A549 (cell line): ENCODE measurements at regions not wholly inside any gene's neighbourhood (a gene's known extent, or its start where the extent isn't known, plus 50 kb on each side); places are given as distances from the start of the nearest gene placed in this dataset.

Experiments
- ATAC-seq, 2 experiments: fragments of 200-7000 bp in 1 of 2; fragments of >200 bp in 1 of 2; cut with Nextera tagmentation in 1 of 2; cut with Tn5 transposase in 1 of 2; 3 replicates each; pipeline versions ENCODE4 v1.8.0 to v1.9.1; 2018 to 2020; ENCODE audit warnings: mild to moderate bottlenecking in 1 of 2, moderate library complexity in 1 of 2
- CTCF ChIA-PET: fragments of 300-600 bp; sonication (Branson Sonifier 250); formaldehyde crosslinking; extraction: SDS; loops from one replicate; lab custom pipeline; 2021; ENCODE audit warnings: antibody characterized with exemption, inconsistent platforms; lab: Yijun Ruan, JAX
- POLR2A ChIA-PET: fragments of 350-600 bp; formaldehyde crosslinking; extraction: SDS; loops from one replicate; lab custom pipeline; 2021; ENCODE audit warnings: antibody characterized with exemption, inconsistent platforms; lab: Yijun Ruan, JAX
- DNase-seq, 2 experiments: peaks; one replicate each; pipeline versions ENCODE4 v3.0.0 to v3.0.0-alpha.2; 2011 to 2016; ENCODE audit warnings: low read depth in 1 of 2, low spot score in 1 of 2
- FAIRE-seq: peaks from 2 replicates; lab custom pipeline; 2011; peaks lifted over from hg19 to GRCh38; lab: Jason Lieb, UNC
- H3K27ac ChIP-seq, 2 experiments: fragments of >200 bp; sonication (Bioruptor Twin); formaldehyde crosslinking; 3 replicates each; pipeline ENCODE4 v1.5.1; 2016 to 2017
- H3K4me1 ChIP-seq: fragments of >200 bp; sonication (Bioruptor Twin); formaldehyde crosslinking; 3 replicates; pipeline ENCODE4 v1.6.1; 2016
- H3K4me2 ChIP-seq: fragments of >200 bp; sonication (Bioruptor Twin); formaldehyde crosslinking; 3 replicates; pipeline ENCODE4 v1.6.1; 2016
- H3K4me3 ChIP-seq: fragments of >200 bp; sonication (Bioruptor Twin); formaldehyde crosslinking; 3 replicates; pipeline ENCODE4 v1.5.1; 2016
- H3K9me3 ChIP-seq: fragments of >200 bp; sonication (Bioruptor Twin); formaldehyde crosslinking; 3 replicates; pipeline ENCODE4 v1.6.1; 2016
- CBX2 ChIP-seq: fragments of 200-600 bp; sonication (generic); IDR thresholded peaks from 2 replicates; pipeline ENCODE4 v1.6.1; 2016; ENCODE audit warnings: low read depth, mild to moderate bottlenecking, borderline replicate concordance
- CHD4 ChIP-seq: fragments of 200-600 bp; sonication (generic); IDR thresholded peaks from 2 replicates; pipeline ENCODE4 v1.6.1; 2016; ENCODE audit warnings: antibody characterized with exemption, mild to moderate bottlenecking, borderline replicate concordance
- EHF ChIP-seq: fragments of 250-450 bp; sonication (Bioruptor Pico); IDR thresholded peaks from 2 replicates; pipeline ENCODE4 v1.5.0; 2020; ENCODE audit warnings: mild to moderate bottlenecking
- HDAC2 ChIP-seq: fragments of 200-600 bp; sonication (generic); IDR thresholded peaks from 2 replicates; pipeline ENCODE4 v1.6.1; 2016
- HEYL ChIP-seq: fragments of 250-450 bp; sonication (Bioruptor Pico); IDR thresholded peaks from 2 replicates; pipeline ENCODE4 v1.8.0; 2021; ENCODE audit warnings: mild to moderate bottlenecking, moderate library complexity
- HMGXB4 ChIP-seq: fragments of 250-450 bp; sonication (Bioruptor Pico); IDR thresholded peaks from 2 replicates; pipeline ENCODE4 v1.5.0; 2021; ENCODE audit warnings: mild to moderate bottlenecking, moderate library complexity, borderline replicate concordance
- HOXB13 ChIP-seq: fragments of 250-450 bp; sonication (Bioruptor Pico); IDR thresholded peaks from 2 replicates; pipeline ENCODE4 v1.5.0; 2020; ENCODE audit warnings: low read depth, mild to moderate bottlenecking, moderate library complexity
- HOXB5 ChIP-seq: fragments of 250-450 bp; sonication (Bioruptor Pico); IDR thresholded peaks from 2 replicates; pipeline ENCODE4 v1.5.0; 2020; ENCODE audit warnings: mild to moderate bottlenecking, moderate library complexity
- JUN ChIP-seq, 2 experiments: fragments of >200 bp; sonication (Bioruptor Twin); formaldehyde crosslinking; IDR thresholded peaks; 2 replicates in 1 of 2; 3 replicates in 1 of 2; pipeline ENCODE4 v1.6.1; 2016 to 2017
- MAFK ChIP-seq: fragments of 450-650 bp; IDR thresholded peaks from 2 replicates; pipeline ENCODE4 v1.6.1; 2014; ENCODE audit not compliant: partially characterized antibody
- NFE2L2 ChIP-seq: fragments of 150-350 bp; conservative IDR thresholded peaks from 2 replicates; pipeline ENCODE4 v1.6.1; 2014; ENCODE audit warnings: low read length
- RARB ChIP-seq: fragments of 250-450 bp; sonication (Bioruptor Pico); IDR thresholded peaks from 2 replicates; pipeline ENCODE4 v1.8.0; 2021; ENCODE audit warnings: mild to moderate bottlenecking, moderate library complexity
- REST ChIP-seq: fragments of 200-600 bp; sonication (generic); IDR thresholded peaks from 2 replicates; pipeline ENCODE4 v1.6.1; 2016; ENCODE audit warnings: antibody characterized with exemption, mild to moderate bottlenecking, moderate library complexity
- RNF2 ChIP-seq: fragments of 200-600 bp; sonication (generic); IDR thresholded peaks from 2 replicates; pipeline ENCODE4 v1.6.1; 2016; ENCODE audit warnings: low read depth, mild to moderate bottlenecking, antibody characterized with exemption, moderate library complexity, borderline replicate concordance
- TFCP2L1 ChIP-seq: fragments of 250-450 bp; sonication (Bioruptor Pico); IDR thresholded peaks from 2 replicates; pipeline ENCODE4 v1.5.0; 2021; ENCODE audit warnings: mild to moderate bottlenecking
- TP53 ChIP-seq: fragments of 250-450 bp; sonication (Bioruptor Pico); IDR thresholded peaks from 2 replicates; pipeline ENCODE4 v1.5.0; 2021; ENCODE audit warnings: mild to moderate bottlenecking, moderate library complexity
- WGBS: methylation state at CpG from one replicate; pipeline ENCODE4 v1.1.6; 2017; ENCODE audit errors: missing lambda C conversion rate; 5-methylcytosine and 5-hydroxymethylcytosine counted together

GRCh38 chrX:84932814-84933213, 70.9 kb upstream of the APOOL start:
- TF ChIP-seq HEYL (CRISPR knock-in tag): no peak
- TF ChIP-seq CBX2: no peak
- no peak for TF ChIP-seq MAFK
- TF ChIP-seq RNF2: no peak
- TF ChIP-seq HOXB13 (CRISPR knock-in tag): no peak
- no peak for TF ChIP-seq TFCP2L1
- TF ChIP-seq EHF (CRISPR knock-in tag): no peak
- no peak for TF ChIP-seq HDAC2
- no peak for TF ChIP-seq TP53
- TF ChIP-seq NFE2L2: no peak
- no peak for TF ChIP-seq HMGXB4 (CRISPR knock-in tag)
- no peak for TF ChIP-seq HOXB5 (CRISPR knock-in tag)
- TF ChIP-seq REST: no peak
- TF ChIP-seq JUN (IDR thresholded peaks at IDR 0.05): no peak
- ChIA-PET POLR2A (no interaction called here), CTCF (no interaction called here)
- Histone ChIP-seq H3K27ac (no peak overlapping the region), H3K4me3 (no peak overlapping the region), H3K4me2 (no peak overlapping the region), H3K9me3 (no peaks in the 10 kb centered on the region), H3K4me1 (no peaks in the 10 kb centered on the region)
- no peak for DNase-seq
- FAIRE-seq: peak; percentile 86
- ATAC-seq: no peak

GRCh38 chrX:84933956-84934556, 69.6 kb upstream of the APOOL start:
- no peak for TF ChIP-seq RARB (CRISPR knock-in tag)
- TF ChIP-seq CHD4: no peak
- TF ChIP-seq TFCP2L1: no peak
- ATAC-seq: no peak
- H3K4me1 ChIP-seq: no peaks in the 10 kb centered on the region
- no peak overlapping the region for H3K27ac ChIP-seq
- H3K9me3 ChIP-seq: no peaks in the 10 kb centered on the region
- no peak for DNase-seq
- no peak overlapping the region for H3K4me3 ChIP-seq
- 87% methylated on average over 14 of the region's 46 CpGs for WGBS
- ChIA-PET POLR2A (no interaction called here), CTCF (interaction anchor here (0.8 kb wide), 1 partner anchor 68 kb away, joined by 3 read pairs; no protein-coding TSS in a partner anchor)
- H3K4me2 ChIP-seq: no peak overlapping the region
- FAIRE-seq: no peak
